ENCODE measurements at regions not wholly inside any gene's neighbourhood (a gene's known extent, or its start where the extent isn't known, plus 50 kb on each side); places are given as distances from the start of the nearest gene placed in this dataset.
A peak's percentile ranks its signal among the peaks of the same experiment; 100 is the strongest.
"Not testable (repeated sequence)": the region's sequence is repeated elsewhere in the genome, so short reads cannot be mapped to it uniquely, and the experiment has no call there.

DNA sequence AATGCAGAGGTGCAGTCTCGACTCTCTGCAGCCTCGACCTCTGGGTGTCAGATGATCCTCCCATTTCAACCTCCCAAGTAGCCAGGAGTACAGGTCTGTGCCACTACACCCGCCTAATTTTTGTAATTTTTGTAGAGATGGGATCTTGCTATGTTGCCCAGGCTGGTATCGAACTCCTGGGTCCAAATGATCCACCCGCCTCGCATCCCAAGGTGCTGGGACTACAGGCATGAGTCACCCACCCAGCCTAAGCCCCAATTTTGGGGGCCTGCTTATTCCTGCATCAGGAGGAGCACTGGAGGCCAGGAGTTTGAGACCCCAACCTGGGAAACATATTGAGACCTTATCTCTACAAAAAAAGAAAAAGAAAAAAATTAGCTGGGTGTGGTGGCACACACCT is 80.1 kb upstream of the ADGRE5 start:
- DNase-seq: no peak
- Histone ChIP-seq H3K9me3 (no peaks in the 10 kb centered on the region), H3K27me3 (peaks cover 0 to 3% (median 0%) of the 10 kb centered on the region in 4 donors), H3K4me3 (no peak overlapping the region), H3K36me3 (no peaks in the 10 kb centered on the region), H3K4me1 (no peaks in the 10 kb centered on the region), H3K27ac (no peak overlapping the region)
- intact Hi-C loops (cut with DNase I): no loop called here
- 79 to 100% methylated on average over 1 to 4 of the region's 6 CpGs for WGBS, 2 donors
- no peak for TF ChIP-seq POLR2A (IDR thresholded peaks at IDR 0.05)
- TF ChIP-seq, protein P1, sequence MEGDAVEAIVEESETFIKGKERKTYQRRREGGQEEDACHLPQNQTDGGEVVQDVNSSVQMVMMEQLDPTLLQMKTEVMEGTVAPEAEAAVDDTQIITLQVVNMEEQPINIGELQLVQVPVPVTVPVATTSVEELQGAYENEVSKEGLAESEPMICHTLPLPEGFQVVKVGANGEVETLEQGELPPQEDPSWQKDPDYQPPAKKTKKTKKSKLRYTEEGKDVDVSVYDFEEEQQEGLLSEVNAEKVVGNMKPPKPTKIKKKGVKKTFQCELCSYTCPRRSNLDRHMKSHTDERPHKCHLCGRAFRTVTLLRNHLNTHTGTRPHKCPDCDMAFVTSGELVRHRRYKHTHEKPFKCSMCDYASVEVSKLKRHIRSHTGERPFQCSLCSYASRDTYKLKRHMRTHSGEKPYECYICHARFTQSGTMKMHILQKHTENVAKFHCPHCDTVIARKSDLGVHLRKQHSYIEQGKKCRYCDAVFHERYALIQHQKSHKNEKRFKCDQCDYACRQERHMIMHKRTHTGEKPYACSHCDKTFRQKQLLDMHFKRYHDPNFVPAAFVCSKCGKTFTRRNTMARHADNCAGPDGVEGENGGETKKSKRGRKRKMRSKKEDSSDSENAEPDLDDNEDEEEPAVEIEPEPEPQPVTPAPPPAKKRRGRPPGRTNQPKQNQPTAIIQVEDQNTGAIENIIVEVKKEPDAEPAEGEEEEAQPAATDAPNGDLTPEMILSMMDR (IDR thresholded peaks at IDR 0.05): no peak

DNA sequence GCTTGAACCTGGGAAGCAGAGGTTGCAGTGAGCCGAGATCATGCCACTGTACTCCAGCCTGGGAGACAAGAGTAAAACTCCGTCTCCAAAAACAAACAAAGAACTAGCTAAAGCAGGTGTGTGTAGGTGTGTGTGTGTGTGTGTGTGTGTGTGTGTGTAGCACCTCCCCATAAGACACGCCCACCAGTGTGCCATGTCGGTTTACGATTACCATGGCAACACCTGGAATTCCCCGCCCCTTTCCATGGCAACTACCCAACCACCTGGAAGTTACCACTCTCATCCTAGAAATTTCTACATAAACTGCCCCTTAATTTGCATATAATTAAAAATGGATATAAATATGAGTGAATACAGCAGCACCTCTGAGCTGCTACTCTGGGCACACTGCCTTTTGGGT is 80.9 kb upstream of the ADGRE5 start:
- Histone ChIP-seq H3K9me3 (no peaks in the 10 kb centered on the region), H3K4me1 (no peaks in the 10 kb centered on the region), H3K27me3 (peaks cover 0 to 3% (median 0%) of the 10 kb centered on the region in 4 donors), H3K36me3 (no peaks in the 10 kb centered on the region), H3K27ac (no peak overlapping the region), H3K4me3 (no peak overlapping the region)
- no peak for DNase-seq
- intact Hi-C loops (cut with DNase I): no loop called here
- TF ChIP-seq, protein P1 (IDR thresholded peaks at IDR 0.05): no peak
- no peak for TF ChIP-seq POLR2A (IDR thresholded peaks at IDR 0.05)
- 59 to 60% methylated on average over 1 to 5 of the region's 6 CpGs for WGBS, 2 donors

DNA sequence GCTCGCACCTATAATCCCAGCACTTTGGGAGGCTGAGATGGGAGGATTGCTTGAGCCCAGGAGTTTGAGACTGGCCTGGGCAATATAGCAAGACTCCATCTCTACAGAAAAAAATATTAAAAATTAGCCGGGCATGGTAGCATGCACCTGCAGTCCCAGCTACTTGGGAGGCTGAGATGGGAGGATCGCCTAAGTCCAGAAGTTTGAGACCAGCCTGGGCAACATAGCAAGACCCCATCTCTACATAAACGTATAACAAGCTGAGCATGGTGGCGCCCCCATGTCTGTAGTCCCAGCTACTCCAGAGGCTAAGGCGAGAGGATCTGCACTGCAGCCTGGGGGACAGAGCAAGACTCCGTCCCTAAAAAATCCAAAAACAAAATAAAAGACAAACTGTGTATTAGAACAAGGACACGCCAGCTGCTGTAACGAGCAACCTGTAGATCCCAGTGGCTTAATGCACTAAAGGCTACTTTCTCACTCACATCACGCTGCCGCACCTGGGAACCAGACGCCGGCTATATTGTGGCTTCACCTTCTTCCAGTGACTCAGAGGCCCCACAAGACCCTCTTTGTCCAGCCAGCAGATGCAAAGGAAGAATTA is 81.9 kb upstream of the ADGRE5 start:
- WGBS, 2 donors: 90 to 92% methylated on average over 10 to 11 of the region's 13 CpGs
- intact Hi-C loops (cut with DNase I): not testable (repeated sequence)

DNA sequence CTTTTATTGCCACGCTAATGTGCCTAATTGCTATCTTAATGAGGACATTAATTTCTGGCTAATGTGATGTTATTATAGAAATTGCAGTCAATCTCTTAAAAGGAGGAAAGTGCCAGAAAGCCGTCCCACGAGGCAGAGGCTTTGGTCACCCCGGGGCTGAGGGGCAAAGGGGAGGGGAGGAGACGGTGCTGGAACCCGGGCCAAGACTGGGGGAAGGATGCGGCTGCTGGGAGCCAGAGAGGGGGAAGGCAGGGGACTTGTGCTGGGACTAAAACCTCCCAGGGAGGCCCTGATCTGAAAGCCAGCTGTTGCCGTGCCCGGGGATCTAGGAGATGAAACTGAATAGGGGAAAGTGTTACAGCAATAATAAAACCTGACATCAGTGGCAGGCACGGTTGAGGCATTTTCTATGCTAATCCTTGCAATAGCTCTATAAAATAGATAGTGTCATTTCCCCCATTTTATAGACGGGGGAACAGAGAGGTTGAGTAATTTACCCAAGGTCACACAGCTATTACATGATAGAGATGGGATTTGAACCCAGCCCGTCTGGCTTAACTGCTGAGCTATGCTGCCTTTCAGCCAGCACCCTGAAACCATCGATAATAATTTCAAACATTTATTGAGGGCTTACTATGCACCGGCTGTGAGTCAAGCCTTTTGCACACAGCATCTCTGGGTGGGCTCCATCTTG is 83.2 kb upstream of the ADGRE5 start:
- H3K4me1 ChIP-seq; H3K27ac ChIP-seq; H3K4me3 ChIP-seq; H3K27me3 ChIP-seq; intact Hi-C loops (cut with DNase I); DNase-seq; H3K36me3 ChIP-seq; H3K9me3 ChIP-seq: not testable (repeated sequence)
- 41 to 44% methylated on average over 12 to 14 of the region's 14 CpGs for WGBS, 2 donors

More for the DNA sequence above, 81.9 kb upstream of the ADGRE5 start:
- not testable (repeated sequence) for DNase-seq, H3K4me3 ChIP-seq, H3K36me3 ChIP-seq, H3K27ac ChIP-seq, H3K4me1 ChIP-seq, H3K9me3 ChIP-seq, H3K27me3 ChIP-seq

DNA sequence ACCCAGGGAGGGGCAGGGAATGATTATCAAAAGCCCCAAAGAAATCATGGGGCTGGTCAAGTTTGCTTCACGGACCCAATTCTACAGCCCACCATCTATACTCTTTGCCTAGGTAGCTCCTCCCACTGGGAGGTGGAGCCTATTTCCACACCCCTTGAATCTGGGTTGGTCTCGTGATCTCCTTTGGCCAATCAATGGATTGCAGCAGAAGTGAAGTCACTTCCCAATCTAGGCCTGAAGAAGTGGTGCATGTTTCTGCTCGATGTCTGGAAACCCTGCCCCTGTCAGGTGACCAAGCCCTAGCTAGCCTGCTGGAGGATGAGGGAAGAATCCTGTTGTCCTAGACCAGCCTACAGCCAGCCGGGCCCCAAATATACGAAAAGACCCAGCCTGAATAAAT is 86.3 kb upstream of the ADGRE5 start:
- DNase-seq; H3K4me1 ChIP-seq; H3K27me3 ChIP-seq; H3K27ac ChIP-seq; H3K9me3 ChIP-seq; H3K4me3 ChIP-seq; H3K36me3 ChIP-seq; intact Hi-C loops (cut with DNase I): not testable (repeated sequence)
- 60 to 61% methylated on average over 4 of the region's 5 CpGs for WGBS, 2 donors

DNA sequence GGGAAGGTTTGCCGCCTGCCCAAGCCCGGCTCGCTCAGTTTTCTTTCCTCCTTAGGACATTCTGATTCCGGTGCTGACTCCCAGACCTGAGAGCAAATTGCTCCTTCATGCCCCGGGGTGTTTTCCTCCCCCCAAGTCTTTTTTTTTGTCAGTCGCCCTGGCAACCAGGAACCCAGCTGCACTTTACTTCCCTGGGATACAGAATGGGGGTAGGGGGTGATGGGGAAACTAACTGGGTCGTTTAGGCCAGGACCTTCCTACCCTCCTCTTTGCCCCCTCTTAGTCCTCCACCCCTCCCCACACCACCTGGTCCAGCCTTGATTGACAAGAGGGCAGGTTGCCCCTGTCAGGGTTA is 87.5 kb upstream of the ADGRE5 start:
- DNase-seq; H3K27ac ChIP-seq; H3K36me3 ChIP-seq; H3K9me3 ChIP-seq; H3K4me3 ChIP-seq; H3K27me3 ChIP-seq; H3K4me1 ChIP-seq; intact Hi-C loops (cut with DNase I): not testable (repeated sequence)
- WGBS, 2 donors: 0 to 20% methylated on average over 1 of the region's 7 CpGs

DNA sequence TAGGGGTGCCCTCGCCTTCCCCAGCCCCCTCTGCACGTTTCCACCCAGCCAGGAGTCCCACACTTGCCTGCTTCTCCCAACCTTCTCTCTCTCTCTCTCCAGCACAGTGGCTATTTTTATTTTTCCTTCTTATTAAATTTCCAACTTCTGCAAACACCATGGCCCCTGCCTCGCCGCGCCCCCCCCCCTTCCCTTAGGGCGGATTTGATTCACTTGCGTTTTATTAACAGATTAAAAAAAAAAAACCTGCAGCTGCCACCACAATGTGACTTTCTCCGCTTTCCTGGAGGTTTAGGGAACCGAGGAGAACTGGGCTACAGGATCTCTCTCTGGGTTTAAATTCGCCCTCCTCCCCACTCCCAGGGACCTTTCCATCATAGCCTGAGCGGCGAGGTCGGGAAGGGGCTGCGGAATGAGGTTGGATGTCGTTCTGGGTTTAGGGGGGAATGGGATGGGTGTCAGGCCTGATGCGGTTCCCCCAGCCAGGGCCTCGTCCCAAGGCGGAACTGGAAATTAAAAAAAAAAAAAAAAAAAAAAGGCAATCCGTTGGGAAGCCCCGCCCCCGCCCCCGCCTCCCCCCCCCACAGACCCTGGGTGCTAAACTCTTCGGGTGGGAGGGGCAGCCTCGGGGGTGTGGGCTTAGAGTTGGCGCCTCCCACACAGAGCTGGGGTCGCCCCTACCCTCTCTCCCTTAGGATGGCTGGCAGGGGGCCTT is 87.3 kb upstream of the ADGRL1 start:
- H3K36me3 ChIP-seq; H3K9me3 ChIP-seq; H3K27me3 ChIP-seq; intact Hi-C loops (cut with DNase I); H3K4me1 ChIP-seq; H3K27ac ChIP-seq; DNase-seq: not testable (repeated sequence)
- WGBS, 2 donors: 9 to 10% methylated on average over 14 to 23 of the region's 26 CpGs
- peak overlapping the region in 2 of 4 donors; percentile 15 to 19 for H3K4me3 ChIP-seq

DNA sequence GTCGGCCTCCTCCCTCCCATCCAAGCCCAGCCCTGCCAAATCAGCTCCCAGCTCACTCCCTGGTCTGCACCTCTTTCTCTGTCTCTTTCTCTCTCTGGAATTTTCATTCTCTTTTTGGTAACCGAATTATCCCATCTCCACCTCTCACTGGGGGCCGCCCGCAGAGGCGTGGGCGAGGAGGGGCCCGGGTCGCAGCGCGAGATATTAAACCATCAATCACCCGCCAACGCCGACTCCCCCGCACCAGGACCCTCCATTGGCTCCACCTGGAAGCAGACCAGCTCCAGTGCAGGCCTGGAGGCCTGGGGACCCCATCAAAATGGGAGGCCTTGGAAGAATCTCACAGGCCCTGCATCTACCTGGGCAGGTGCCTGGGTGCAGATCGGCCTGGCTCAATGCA is 83.8 kb upstream of the ADGRL1 start:
- H3K27ac ChIP-seq; H3K27me3 ChIP-seq; H3K9me3 ChIP-seq; DNase-seq; H3K36me3 ChIP-seq; H3K4me1 ChIP-seq; H3K4me3 ChIP-seq; intact Hi-C loops (cut with DNase I): not testable (repeated sequence)
- 77 to 78% methylated on average over 2 to 8 of the region's 15 CpGs for WGBS, 2 donors

DNA sequence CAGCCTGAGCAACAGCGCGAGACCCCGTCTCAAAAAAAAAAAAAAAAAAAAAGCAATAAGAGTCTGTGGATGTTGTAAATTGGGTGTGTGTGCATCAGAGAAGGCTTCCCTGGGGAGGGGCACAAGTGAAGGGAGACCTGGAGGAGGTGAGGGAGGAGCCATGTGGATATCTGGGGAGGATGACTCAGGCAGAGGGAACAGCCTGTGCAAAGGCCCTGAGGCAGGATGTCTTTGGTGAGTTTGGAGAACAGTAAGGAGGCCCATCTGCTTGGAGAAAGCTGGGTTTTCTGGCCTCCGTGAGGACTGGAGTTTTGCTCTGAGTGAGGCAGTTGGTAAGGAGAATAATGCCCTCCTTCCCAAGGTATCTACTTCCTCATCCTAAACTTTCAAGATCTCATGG is 81.9 kb upstream of the ADGRL1 start:
- WGBS, 2 donors: 93 to 97% methylated on average over 3 to 4 of the region's 4 CpGs
- H3K9me3 ChIP-seq; H3K36me3 ChIP-seq; intact Hi-C loops (cut with DNase I); H3K4me3 ChIP-seq; H3K27me3 ChIP-seq; H3K27ac ChIP-seq; H3K4me1 ChIP-seq; DNase-seq: not testable (repeated sequence)

DNA sequence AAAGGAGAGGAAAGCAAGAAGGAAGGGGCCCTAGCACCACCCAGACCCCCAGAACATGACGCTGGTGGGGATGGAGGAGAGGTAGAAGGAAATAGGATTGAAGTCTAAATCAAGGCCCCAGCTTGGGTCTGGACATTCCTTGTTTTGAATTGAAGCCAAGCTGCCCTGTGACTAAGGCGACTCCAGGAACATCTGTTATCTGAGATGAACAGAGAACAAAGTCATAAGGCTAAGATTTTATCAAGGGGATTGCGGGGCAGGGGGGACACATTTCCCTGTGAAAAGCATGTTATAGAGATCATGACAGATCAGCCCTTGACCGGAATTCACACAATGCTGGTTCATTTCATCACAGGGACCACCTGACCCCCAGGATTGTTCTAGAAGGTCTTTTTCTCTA is 80.6 kb upstream of the ADGRL1 start:
- WGBS, 2 donors: 72 to 75% methylated on average over 4 of the region's 4 CpGs
- DNase-seq; H3K9me3 ChIP-seq; H3K4me1 ChIP-seq; H3K27ac ChIP-seq; intact Hi-C loops (cut with DNase I); H3K36me3 ChIP-seq; H3K27me3 ChIP-seq; H3K4me3 ChIP-seq: not testable (repeated sequence)

DNA sequence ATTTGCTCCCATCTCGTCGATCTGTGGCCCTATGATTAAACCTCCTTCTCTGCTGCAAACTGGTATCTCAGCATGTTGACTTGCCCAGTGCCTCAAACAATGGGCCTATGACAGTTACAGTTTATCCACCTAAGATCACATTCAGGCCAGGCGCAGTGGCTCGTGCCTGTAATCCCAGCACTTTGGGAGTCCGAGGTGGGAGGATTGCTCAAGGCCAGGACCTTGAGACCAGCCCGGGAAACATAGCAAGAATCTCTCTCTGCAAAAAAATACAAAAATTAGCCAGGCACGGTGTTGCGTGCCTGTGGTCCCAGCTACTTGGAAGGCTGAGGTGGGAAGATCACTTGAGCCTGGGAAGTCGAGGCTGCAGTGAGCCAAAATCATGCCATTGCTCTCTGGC is 79.8 kb upstream of the ADGRL1 start:
- H3K4me3 ChIP-seq; intact Hi-C loops (cut with DNase I); H3K27ac ChIP-seq; H3K9me3 ChIP-seq; H3K4me1 ChIP-seq; H3K36me3 ChIP-seq; H3K27me3 ChIP-seq; DNase-seq: not testable (repeated sequence)
- WGBS, 2 donors: 84 to 85% methylated on average over 7 to 8 of the region's 9 CpGs

Measured in esophagus squamous epithelium (tissue), 5 donors.